ENCODE measurements at regions not wholly inside any gene's neighbourhood (a gene's known extent, or its start where the extent isn't known, plus 50 kb on each side); places are given as distances from the start of the nearest gene placed in this dataset.
A peak's percentile ranks its signal among the peaks of the same experiment; 100 is the strongest.

DNA sequence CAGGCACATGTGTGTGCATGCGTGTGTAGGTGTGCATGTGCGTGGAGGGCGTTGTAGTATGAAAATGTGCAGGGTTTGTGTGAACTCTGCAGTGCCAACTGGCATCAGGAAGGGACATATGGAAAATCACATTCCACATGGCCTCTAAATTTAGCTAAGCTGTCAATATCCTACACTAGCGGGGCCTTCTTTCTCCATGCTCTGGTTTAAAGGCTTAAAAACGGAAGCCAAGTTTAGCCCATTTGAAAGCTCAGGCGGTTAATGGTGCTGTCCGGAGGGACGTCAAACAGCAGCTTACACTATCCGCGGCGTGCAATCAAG, 144.1 kb upstream of the NOCT start:
- CTCF ChIA-PET = interaction anchor here (0.5 to 1.9 kb wide), 20 partner anchors 32 to 1747 kb away, joined by 3 to 17 read pairs (median 3); partner anchors contain the start of gene PCDH18
- Histone ChIP-seq H3K23ac (ENCODE audit: low read depth, low read length) (peak overlapping the region; percentile 21; the same call in 1 of the 2 replicates), H4K91ac (ENCODE audit: insufficient read depth, low read depth, low read length) (peak overlapping the region; percentile 10; the same call in 1 of the 2 replicates), H3K4me1 (ENCODE audit: control insufficient read depth, insufficient read depth, low read length) (peaks cover 18% of the 10 kb centered on the region), H3K9ac (ENCODE audit: low read depth, low read length) (no peak overlapping the region), H2BK5ac (ENCODE audit: low read depth, low read length, poor library complexity, severe bottlenecking) (no peak overlapping the region), H3K14ac (replicated peaks; ENCODE audit: low read depth, low read length) (0 out of 2 replicates have a peak overlapping the region, but pooled peaks have one; percentile 61), H2BK20ac (ENCODE audit: low read depth, low read length) (peak overlapping the region; percentile 49; the same call in 1 of the 2 replicates), H3K79me1 (ENCODE audit: low read depth in 1 of 2, low read length in 2 of 2) (no peaks in the 10 kb centered on the region), H2AFZ (replicated peaks; ENCODE audit: low read length, poor library complexity) (peak overlapping the region; percentile 12), H4K20me1 (ENCODE audit: insufficient read depth, low read length) (no peaks in the 10 kb centered on the region), H3K36me3 (ENCODE audit: control insufficient read depth, insufficient read depth, low read length) (no peaks in the 10 kb centered on the region), H3K4ac (ENCODE audit: low read depth, low read length) (peak overlapping the region; percentile 28), H4K5ac (ENCODE audit: low read depth, low read length) (no peak overlapping the region; the same call in 1 of the 2 replicates), H2AK9ac (replicated peaks; ENCODE audit: low read depth, low read length, poor library complexity) (no peak overlapping the region), H4K8ac (ENCODE audit: low read depth in 2 of 2, low read length in 2 of 2) (no peak overlapping the region; a peak in 1 of 4 replicates), H3K9me1 (ENCODE audit: insufficient read depth, low read length) (peaks cover 19% of the 10 kb centered on the region), H2AK5ac (ENCODE audit: low read depth, low read length) (no peak overlapping the region; the same call in 1 of the 2 replicates), H3K27ac (ENCODE audit: insufficient read depth, low read length) (no peak overlapping the region), H3K18ac (ENCODE audit: low read depth, low read length) (0 out of 2 replicates have a peak overlapping the region, but pooled peaks have one; percentile 24), H3K9me3 (ENCODE audit: control insufficient read depth, insufficient read depth, low read length) (no peaks in the 10 kb centered on the region), H2BK120ac (ENCODE audit: low read depth, low read length) (peak overlapping the region; percentile 70), H3K4me3 (ENCODE audit: insufficient read depth, low read depth, low read length) (no peak overlapping the region), H3K4me2 (ENCODE audit: low read depth, low read length) (no peak overlapping the region), H2BK15ac (ENCODE audit: low read depth, low read length) (peak overlapping the region; percentile 38; the same call in 2 of the 3 replicates), H3K56ac (ENCODE audit: extremely low read depth, insufficient read depth, low read length) (no peak overlapping the region), H3K27me3 (ENCODE audit: control insufficient read depth, insufficient read depth, low read length) (peaks cover 6% of the 10 kb centered on the region; the same call in 1 of the 2 replicates)
- WGBS, 2 experiments (ENCODE audit: extremely low coverage in 2 of 2, insufficient read length in 1 of 2) = 0% methylated on average over 1 of the region's 11 CpGs; no CpG with 5 or more reads in 1 of the 2 experiments
- dilution Hi-C loops (cut with HindIII; ENCODE audit: low sequenced_read_pairs, unreplicated experiment) (no loop called here), intact Hi-C loops (cut with micrococcal nuclease) (loop anchor here (1.0 to 10.0 kb wide), 12 partner anchors 48 to 1339 kb away; partner anchors contain the start of gene PCDH18), in situ Hi-C loops (cut with MboI; ENCODE audit: low sequenced_read_pairs) (loop anchor here (5.0 to 25.0 kb wide), 2 partner anchors 659 to 834 kb away; no protein-coding TSS in a partner anchor)
- POLR2A ChIA-PET (ENCODE audit: unreplicated experiment) = interaction anchor here (0.6 kb wide), 1 partner anchor 146 kb away, joined by 3 read pairs; no protein-coding TSS in a partner anchor
- DNase-seq = no peak
- ATAC-seq (ENCODE audit: low read depth) = no peak
- no peak for TF ChIP-seq BHLHE40 (IDR thresholded peaks at IDR 0.05; ENCODE audit: low read depth, low read length)
- TF ChIP-seq USF2 (IDR thresholded peaks at IDR 0.05; ENCODE audit: low read depth, low read length) = no peak
- no peak for TF ChIP-seq CEBPB (IDR thresholded peaks at IDR 0.05; ENCODE audit: low read depth, low read length)
- no peak for TF ChIP-seq POLR2A (IDR thresholded peaks at IDR 0.05; ENCODE audit: low read depth, low read length)
- TF ChIP-seq MAZ (IDR thresholded peaks at IDR 0.05; ENCODE audit: borderline replicate concordance, low read depth, low read length) = no peak
- no peak for TF ChIP-seq CHD1 (IDR thresholded peaks at IDR 0.05; ENCODE audit: low read depth, low read length)
- no peak for TF ChIP-seq MXI1 (IDR thresholded peaks at IDR 0.05; ENCODE audit: borderline replicate concordance, low read depth, low read length)
- TF ChIP-seq ELK1 (IDR thresholded peaks at IDR 0.05; ENCODE audit: borderline replicate concordance, low read depth, low read length) = no peak
- no peak for TF ChIP-seq NFE2L2 (IDR thresholded peaks at IDR 0.05; ENCODE audit: low read depth, low read length)
- no peak for TF ChIP-seq SMC3 (IDR thresholded peaks at IDR 0.05; ENCODE audit: low read depth, low read length)
- no peak for TF ChIP-seq CTCF (conservative IDR thresholded peaks at IDR 0.05; ENCODE audit: low read depth, low read length)
- TF ChIP-seq RCOR1 (IDR thresholded peaks at IDR 0.05; ENCODE audit: insufficient replicate concordance, low read length) = no peak
- TF ChIP-seq RAD21 (IDR thresholded peaks at IDR 0.05; ENCODE audit: low read length) = no peak
- no peak for TF ChIP-seq FOS (IDR thresholded peaks at IDR 0.05; ENCODE audit: low read depth, low read length)
- no peak for TF ChIP-seq MAFK (IDR thresholded peaks at IDR 0.05; ENCODE audit: low read depth, low read length)
- TF ChIP-seq RFX5 (IDR thresholded peaks at IDR 0.05; ENCODE audit: low read depth, low read length) = no peak
- no TSS peak for BruUV-seq (replicated peaks)
